NCI-H524 (cell line): ENCODE measurements at regions not wholly inside any gene's neighbourhood (a gene's known extent, or its start where the extent isn't known, plus 50 kb on each side); places are given as distances from the start of the nearest gene placed in this dataset.
"Not testable (repeated sequence)": the region's sequence is repeated elsewhere in the genome, so short reads cannot be mapped to it uniquely, and the experiment has no call there.

Source experiments
- DNase-seq, 2 experiments: peaks; one replicate each; lab custom pipeline; 2025; lab: John Stamatoyannopoulos, UW

GRCh38 chr10:16231734-16232435, 204.9 kb upstream of the PTER start:
- DNase-seq: peak in 1 of 2 experiments; percentile 1

DNA sequence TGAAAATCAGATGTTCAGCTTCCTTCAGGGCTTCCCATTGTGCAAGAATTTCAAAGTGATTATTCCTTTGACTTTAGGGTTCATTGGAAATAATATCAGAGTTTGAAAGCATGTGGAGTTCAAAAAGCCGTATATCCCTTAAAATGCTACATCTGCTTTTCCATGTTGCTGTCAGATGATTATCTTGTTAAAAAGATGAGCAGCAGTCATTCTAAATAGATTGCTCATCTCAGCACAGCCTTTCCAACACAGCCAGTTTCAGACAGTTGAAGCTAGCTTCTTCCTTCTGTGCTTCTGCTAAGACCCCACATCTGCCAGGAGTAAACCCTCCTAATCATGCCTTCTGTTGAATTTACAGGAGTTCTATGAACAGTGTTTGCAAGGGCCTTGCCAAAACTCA, 204.4 kb upstream of the PTER start:
- DNase-seq: no peak

DNA sequence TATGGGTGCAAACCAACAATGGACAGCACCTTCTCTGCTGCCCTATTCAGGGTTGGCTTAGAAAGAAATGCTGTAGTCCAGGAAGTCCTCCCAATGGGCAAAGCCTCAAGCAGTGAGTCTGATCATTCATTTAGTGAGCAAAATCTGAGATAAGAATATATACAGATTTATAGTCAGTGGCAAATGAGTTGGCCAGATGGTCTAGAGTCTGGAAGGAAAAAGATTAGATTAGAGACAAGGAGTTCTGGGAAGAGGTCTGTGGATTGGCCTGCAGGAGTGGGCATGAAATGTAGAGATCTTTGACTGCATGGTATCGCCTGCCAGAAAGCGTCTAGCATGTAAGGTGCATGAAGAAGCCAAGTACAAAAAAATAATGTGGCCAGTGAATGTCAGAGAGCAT, 201.9 kb upstream of the PTER start:
- DNase-seq: peak in 1 of 2 experiments; percentile 28

DNA sequence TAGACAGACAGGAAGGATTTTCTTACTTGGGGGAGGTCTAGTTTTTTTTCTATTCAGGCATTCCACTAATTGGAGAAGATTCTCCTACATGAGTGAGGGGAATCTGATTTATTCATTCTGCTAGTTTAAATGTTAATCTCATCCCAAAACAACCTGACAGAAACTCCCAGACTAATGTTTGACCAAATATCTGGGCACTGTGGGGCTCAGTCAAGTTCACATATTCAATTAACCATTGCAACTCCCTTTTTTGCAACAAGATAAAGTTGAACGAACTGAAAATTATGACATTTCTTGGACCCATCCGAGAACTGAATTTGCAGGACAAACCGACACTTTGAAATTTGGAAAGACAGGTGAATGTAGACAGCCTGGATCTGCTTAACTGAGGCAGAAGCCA, 194.4 kb upstream of the PTER start:
- no peak for DNase-seq

DNA sequence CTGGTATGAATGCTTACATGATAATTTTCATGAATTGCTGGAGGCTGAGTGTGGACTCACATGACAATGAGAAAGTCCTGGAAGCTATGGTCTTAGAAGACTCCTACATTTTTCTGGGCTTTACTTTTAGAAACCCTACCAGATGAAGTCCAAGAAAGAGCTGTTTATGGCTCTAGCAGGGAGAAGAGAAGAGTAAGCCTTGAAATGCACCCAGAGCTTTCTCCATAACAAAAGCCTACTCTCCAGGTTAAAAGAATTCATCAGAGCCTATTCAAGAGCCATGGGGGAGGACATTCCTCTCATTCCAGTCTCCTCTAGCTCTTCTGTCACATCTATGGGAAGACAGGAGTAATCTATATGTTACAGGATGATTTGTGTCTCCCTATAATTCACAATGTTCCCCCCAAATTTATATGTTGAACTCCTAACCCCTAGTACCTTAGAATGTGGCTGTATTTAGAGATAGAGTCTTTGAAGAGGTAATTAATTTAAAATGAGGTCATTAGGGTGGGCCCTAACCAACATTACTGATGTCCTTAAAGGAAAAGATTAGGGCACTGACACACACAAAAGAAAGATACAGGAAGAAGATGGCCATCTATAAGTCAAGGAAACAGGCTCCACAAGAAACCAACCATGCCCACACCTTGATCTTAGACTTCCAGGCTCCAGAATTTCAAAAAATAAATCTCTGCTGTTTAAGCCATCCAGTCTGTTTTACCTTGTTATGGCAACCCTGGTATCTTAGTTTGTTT, 193.8 kb upstream of the PTER start:
- DNase-seq: no peak

GRCh38 chr10:16250136-16250535, 186.7 kb upstream of the PTER start:
- not testable (repeated sequence) for DNase-seq

- DNase-seq: no peak
These were observed 180.5 kb upstream of the PTER start for GRCh38 chr10:16256336-16256735.

- no peak for DNase-seq
These were observed 178.3 kb upstream of the PTER start for GRCh38 chr10:16258291-16259040.

DNA sequence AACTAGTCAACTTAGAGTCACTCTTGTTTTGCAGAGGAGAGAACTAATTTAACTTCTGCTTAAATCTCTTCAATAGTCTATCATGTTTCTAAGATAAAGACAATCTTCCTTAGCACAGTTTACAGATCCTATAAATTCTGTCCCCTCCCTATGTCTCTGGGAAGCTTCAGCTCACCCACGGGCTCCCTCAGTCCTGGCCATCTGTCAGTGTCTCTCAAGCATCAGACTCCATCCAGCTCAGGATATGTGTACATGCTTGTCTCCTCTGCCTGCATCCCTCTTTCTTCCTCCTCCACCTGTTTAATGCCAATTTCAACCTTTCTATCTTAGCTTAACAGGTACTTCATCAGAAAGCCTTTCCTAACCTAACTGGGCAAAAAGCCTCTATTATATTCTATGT, 177.1 kb upstream of the PTER start:
- DNase-seq: peak in 1 of 2 experiments; percentile 37

- no peak for DNase-seq
These were observed 176.4 kb upstream of the PTER start for GRCh38 chr10:16260388-16260787.

DNA sequence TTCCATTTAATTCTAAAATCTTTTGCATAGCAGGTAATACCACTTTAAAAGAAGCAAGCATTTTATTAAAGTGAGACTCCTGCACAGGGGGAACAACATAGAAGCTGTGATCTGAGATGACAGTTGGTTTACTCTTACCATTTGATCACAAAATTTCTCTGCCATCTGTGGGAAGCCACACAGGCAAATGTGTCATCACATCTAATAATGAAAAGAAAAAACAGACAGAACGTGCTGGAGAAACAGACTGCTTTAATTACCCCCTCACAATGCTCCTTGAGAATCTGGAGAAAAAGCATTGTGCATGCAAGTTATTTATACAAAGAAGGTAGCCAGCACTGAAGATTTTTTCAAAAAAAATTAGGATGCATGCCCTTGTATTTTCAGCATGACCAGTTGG, 165.2 kb upstream of the PTER start:
- no peak for DNase-seq

DNA sequence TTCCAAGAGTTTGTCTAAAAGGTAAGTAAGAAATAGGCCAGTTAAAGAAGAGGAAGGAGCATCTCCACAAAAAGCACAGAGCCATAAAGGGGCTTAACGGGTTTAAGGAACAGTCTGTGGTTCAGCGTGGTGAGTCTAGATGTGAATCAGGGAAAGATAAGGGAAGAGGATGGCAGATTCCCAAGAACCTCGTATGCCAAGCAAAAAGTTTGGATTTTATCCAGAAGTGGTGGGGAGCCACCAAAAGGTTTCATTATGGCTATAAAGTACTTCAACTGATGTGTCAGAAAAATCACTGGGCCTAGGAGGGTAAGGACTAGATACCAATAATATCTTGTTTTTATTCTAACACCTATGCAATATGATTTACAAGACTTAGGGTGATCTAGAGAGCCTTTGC, 161.9 kb upstream of the PTER start:
- no peak for DNase-seq

- DNase-seq: no peak
These were observed 156.2 kb upstream of the PTER start for GRCh38 chr10:16280595-16280994.

DNA sequence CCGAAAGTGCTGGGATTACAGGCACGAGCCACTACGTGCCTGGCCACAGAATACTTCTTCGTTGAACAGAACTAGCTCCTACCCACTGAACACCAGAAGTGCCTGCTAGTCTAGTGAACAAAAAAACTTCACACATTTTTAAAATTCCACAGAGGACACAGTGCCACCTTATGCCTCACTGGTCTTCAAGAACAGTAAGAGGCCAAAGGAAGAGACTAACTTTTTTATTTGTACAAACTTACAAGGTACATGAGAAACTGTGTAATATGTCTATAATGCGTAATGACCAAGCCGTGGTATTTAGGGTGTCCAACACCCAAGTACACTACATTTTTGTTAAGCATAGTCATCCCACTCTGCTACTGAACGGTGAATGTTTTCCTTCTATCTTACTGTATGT, 144.4 kb upstream of the PTER start:
- no peak for DNase-seq

GRCh38 chr10:16297069-16297468, 139.7 kb upstream of the PTER start:
- no peak for DNase-seq

GRCh38 chr10:16297642-16298041, 139.2 kb upstream of the PTER start:
- DNase-seq: no peak

DNA sequence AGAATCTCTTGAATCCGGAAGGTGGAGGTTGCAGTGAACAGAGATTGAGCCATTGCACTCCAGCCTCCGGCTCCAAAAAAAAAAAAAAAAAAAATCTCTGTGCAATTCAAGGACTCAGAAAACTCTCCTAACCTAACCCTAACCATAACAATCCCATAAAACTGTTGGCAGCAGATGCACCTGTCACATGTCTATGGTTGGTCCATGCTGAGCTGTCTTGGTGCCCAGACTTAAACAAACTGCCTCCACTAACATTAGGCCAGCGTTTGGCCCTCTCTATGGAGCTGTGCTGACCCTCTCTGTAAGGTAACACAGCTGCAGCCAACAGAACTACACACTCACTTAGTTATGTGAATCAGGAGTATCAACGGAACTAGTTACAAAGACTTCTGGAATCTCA, 132.5 kb upstream of the PTER start:
- no peak for DNase-seq

GRCh38 chr10:16310440-16310839, 126.4 kb upstream of the PTER start:
- no peak for DNase-seq

GRCh38 chr10:16314259-16314658, 122.6 kb upstream of the PTER start:
- DNase-seq: peak in 1 of 2 experiments; percentile 1

GRCh38 chr10:16316733-16317390, 119.9 kb upstream of the PTER start:
- peak in 1 of 2 experiments; percentile 15 for DNase-seq

- DNase-seq: no peak
These were observed 95.2 kb upstream of the PTER start for GRCh38 chr10:16341637-16342036.

DNA sequence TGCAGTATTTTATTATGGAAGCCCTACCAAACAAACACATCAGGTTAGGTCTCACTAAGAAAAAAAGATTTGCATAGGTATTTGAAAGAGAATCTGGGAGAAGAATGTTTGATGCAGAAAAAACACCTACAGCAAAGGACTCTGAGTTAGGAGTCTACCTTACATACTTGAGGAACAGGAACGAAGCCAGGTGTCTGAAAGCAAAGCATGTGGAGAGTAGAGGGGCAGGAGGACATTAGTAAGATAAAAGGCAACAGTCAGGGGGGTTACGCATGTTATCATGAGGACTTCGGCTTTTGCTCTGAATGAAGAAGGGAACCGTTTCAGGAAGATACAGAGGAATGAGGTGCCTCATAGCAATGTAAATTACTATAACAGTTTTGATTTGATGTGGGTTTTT, 87.9 kb upstream of the PTER start:
- DNase-seq: no peak
